HG02852 (cell line): ENCODE measurements at regions not wholly inside any gene's neighbourhood (a gene's known extent, or its start where the extent isn't known, plus 50 kb on each side); places are given as distances from the start of the nearest gene placed in this dataset.
"Not testable (repeated sequence)": the region's sequence is repeated elsewhere in the genome, so short reads cannot be mapped to it uniquely, and the experiment has no call there.

Experiments used
- ATAC-seq: cut with Tn5 transposase; IDR thresholded peaks from one replicate; pipeline ENCODE4 v1.9.1; 2021; ENCODE audit warnings: mild to moderate bottlenecking, moderate library complexity; ENCODE audit not compliant: unreplicated experiment

- ATAC-seq, result no peak
Observed at GRCh38 chr4:149870008-149870407, 54.4 kb upstream of the IQCM start.

GRCh38 chr4:149881744-149882143 is 66.1 kb upstream of the IQCM start:
- ATAC-seq, result no peak

GRCh38 chr4:149882251-149882650 is 66.6 kb upstream of the IQCM start:
- no peak for ATAC-seq

- ATAC-seq, result no peak
Observed at GRCh38 chr4:149884046-149884445, 68.4 kb upstream of the IQCM start.

GRCh38 chr4:149884529-149885181 is 69.0 kb upstream of the IQCM start:
- no peak for ATAC-seq

- ATAC-seq, result no peak
Observed at GRCh38 chr4:149885896-149886295, 70.3 kb upstream of the IQCM start.

- no peak for ATAC-seq
Observed at GRCh38 chr4:149886786-149887490, 71.3 kb upstream of the IQCM start.

GRCh38 chr4:149889991-149890390 is 74.3 kb upstream of the IQCM start:
- no peak for ATAC-seq

- ATAC-seq, result no peak
Observed at GRCh38 chr4:149890531-149890930, 74.9 kb upstream of the IQCM start.

GRCh38 chr4:149891426-149891825 is 75.8 kb upstream of the IQCM start:
- no peak for ATAC-seq

- no peak for ATAC-seq
Observed at GRCh38 chr4:149896432-149896831, 80.8 kb upstream of the IQCM start.

GRCh38 chr4:149897783-149898182 is 82.1 kb upstream of the IQCM start:
- no peak for ATAC-seq

- no peak for ATAC-seq
Observed at GRCh38 chr4:149901128-149901527, 85.5 kb upstream of the IQCM start.

GRCh38 chr4:149902242-149902641 is 86.6 kb upstream of the IQCM start:
- ATAC-seq, result no peak

GRCh38 chr4:149910177-149910576 is 94.5 kb upstream of the IQCM start:
- no peak for ATAC-seq

- no peak for ATAC-seq
Observed at GRCh38 chr4:149910604-149911350, 95.1 kb upstream of the IQCM start.

- no peak for ATAC-seq
Observed at GRCh38 chr4:149911354-149911753, 95.7 kb upstream of the IQCM start.

- no peak for ATAC-seq
Observed at GRCh38 chr4:149912000-149912399, 96.4 kb upstream of the IQCM start.

GRCh38 chr4:149914119-149915115 is 98.8 kb upstream of the IQCM start:
- ATAC-seq, result peak; percentile 86

GRCh38 chr4:149915735-149916134 is 100.1 kb upstream of the IQCM start:
- not testable (repeated sequence) for ATAC-seq

GRCh38 chr4:149923736-149924135 is 108.1 kb upstream of the IQCM start:
- ATAC-seq, result no peak
